ENCODE measurements at regions not wholly inside any gene's neighbourhood (a gene's known extent, or its start where the extent isn't known, plus 50 kb on each side); places are given as distances from the start of the nearest gene placed in this dataset.

GRCh38 chrX:69104756-69105434 lies 60.4 kb downstream of the PJA1 start:
- DNase-seq = no peak
- Histone ChIP-seq H3K9me3 (no peaks in the 10 kb centered on the region), H3K4me1 (no peaks in the 10 kb centered on the region), H3K36me3 (no peaks in the 10 kb centered on the region), H3K27me3 (no peaks in the 10 kb centered on the region), H3K27ac (no peak overlapping the region), H3K4me3 (no peak overlapping the region)
- no peak for TF ChIP-seq CTCF (IDR thresholded peaks at IDR 0.05)
- intact Hi-C loops (cut with DNase I) = no loop called here
- no peak for ATAC-seq

GRCh38 chrX:69103539-69103938 lies 61.7 kb downstream of the PJA1 start:
- intact Hi-C loops (cut with DNase I) = no loop called here
- no peak for TF ChIP-seq CTCF (IDR thresholded peaks at IDR 0.05)
- Histone ChIP-seq H3K27me3 (no peaks in the 10 kb centered on the region), H3K9me3 (no peaks in the 10 kb centered on the region), H3K4me1 (no peaks in the 10 kb centered on the region), H3K36me3 (no peaks in the 10 kb centered on the region), H3K27ac (no peak overlapping the region), H3K4me3 (no peak overlapping the region)
- ATAC-seq = no peak
- DNase-seq = no peak

- no peak for ATAC-seq
- Histone ChIP-seq H3K4me3 (no peak overlapping the region), H3K27ac (no peak overlapping the region), H3K9me3 (no peaks in the 10 kb centered on the region), H3K27me3 (no peaks in the 10 kb centered on the region), H3K4me1 (no peaks in the 10 kb centered on the region), H3K36me3 (no peaks in the 10 kb centered on the region)
- TF ChIP-seq CTCF (IDR thresholded peaks at IDR 0.05) = no peak
- intact Hi-C loops (cut with DNase I) = no loop called here
- DNase-seq = no peak
Observed at GRCh38 chrX:69102612-69103194, 62.5 kb downstream of the PJA1 start.

- intact Hi-C loops (cut with DNase I) = no loop called here
- no peak overlapping the region for H3K27ac ChIP-seq
- no peaks in the 10 kb centered on the region for H3K36me3 ChIP-seq
- H3K4me3 ChIP-seq = no peak overlapping the region
- no peak for ATAC-seq
- no peak for DNase-seq
- TF ChIP-seq CTCF (IDR thresholded peaks at IDR 0.05) = no peak
- H3K27me3 ChIP-seq = no peaks in the 10 kb centered on the region
- no peaks in the 10 kb centered on the region for H3K9me3 ChIP-seq
- no peaks in the 10 kb centered on the region for H3K4me1 ChIP-seq
Observed at GRCh38 chrX:69101683-69102251, 63.5 kb downstream of the PJA1 start.

- ATAC-seq (no peak), DNase-seq (no peak)
- Histone ChIP-seq H3K4me1 (no peaks in the 10 kb centered on the region), H3K9me3 (no peaks in the 10 kb centered on the region), H3K27ac (no peak overlapping the region), H3K36me3 (no peaks in the 10 kb centered on the region), H3K27me3 (no peaks in the 10 kb centered on the region), H3K4me3 (no peak overlapping the region)
- intact Hi-C loops (cut with DNase I) = no loop called here
- TF ChIP-seq CTCF (IDR thresholded peaks at IDR 0.05) = no peak
Observed at GRCh38 chrX:69100478-69100877, 64.8 kb downstream of the PJA1 start.

Data from upper lobe of right lung (tissue), 1 donor.